Stomach smooth muscle (tissue), 2 donors: ENCODE measurements at regions not wholly inside any gene's neighbourhood (a gene's known extent, or its start where the extent isn't known, plus 50 kb on each side); places are given as distances from the start of the nearest gene placed in this dataset.

Experiments
- H3K27ac ChIP-seq: one replicate; pipeline ENCODE4 v1.7.0; 2013; ENCODE audit warnings: mild to moderate bottlenecking, low read length, inconsistent platforms
- H3K27me3 ChIP-seq, 2 donors: one replicate each; pipeline ENCODE4 v1.7.0; 2013; ENCODE audit warnings: low read length in 2 of 2; ENCODE audit not compliant: insufficient read depth in 2 of 2, control insufficient read depth in 1 of 2
- H3K36me3 ChIP-seq, 2 donors: one replicate each; pipeline ENCODE4 v1.7.0; 2013; ENCODE audit warnings: low read length in 2 of 2; ENCODE audit not compliant: control insufficient read depth in 2 of 2, insufficient read depth in 2 of 2
- H3K4me1 ChIP-seq: one replicate; pipeline ENCODE4 v1.7.0; 2013; ENCODE audit warnings: low read length; ENCODE audit not compliant: control insufficient read depth, insufficient read depth
- H3K4me3 ChIP-seq, 2 donors: one replicate each; pipeline ENCODE4 v1.7.0; 2013; ENCODE audit warnings: low read length in 2 of 2
- H3K9ac ChIP-seq, 2 donors: one replicate each; pipeline ENCODE4 v1.7.0; 2013; ENCODE audit warnings: low read length in 2 of 2, mild to moderate bottlenecking in 1 of 2
- H3K9me3 ChIP-seq, 2 donors: one replicate each; pipeline ENCODE4 v1.7.0; 2013; ENCODE audit warnings: low read length in 2 of 2; ENCODE audit not compliant: control insufficient read depth in 2 of 2
- donor health status: healthy.
- donor health status: Pancreatic carcinoma.

- no peak overlapping the region for H3K4me3 ChIP-seq
- no peak overlapping the region for H3K9ac ChIP-seq
- H3K4me1 ChIP-seq: no peaks in the 10 kb centered on the region
- no peaks in the 10 kb centered on the region for H3K36me3 ChIP-seq
- no peak overlapping the region for H3K27ac ChIP-seq
- no peaks in the 10 kb centered on the region for H3K27me3 ChIP-seq
- H3K9me3 ChIP-seq: no peaks in the 10 kb centered on the region
Observed at GRCh38 chr6:145070791-145071190, 664.5 kb downstream of the EPM2A start.

GRCh38 chr6:145071836-145072235, 663.5 kb downstream of the EPM2A start:
- Histone ChIP-seq H3K4me3 (no peak overlapping the region), H3K36me3 (no peaks in the 10 kb centered on the region), H3K9ac (no peak overlapping the region), H3K27me3 (no peaks in the 10 kb centered on the region), H3K4me1 (no peaks in the 10 kb centered on the region), H3K9me3 (peaks cover 0 to 3% of the 10 kb centered on the region in 2 donors), H3K27ac (no peak overlapping the region)

GRCh38 chr6:145073811-145074210, 661.5 kb downstream of the EPM2A start:
- Histone ChIP-seq H3K27ac (no peak overlapping the region), H3K9me3 (peaks cover 0 to 3% of the 10 kb centered on the region in 2 donors), H3K9ac (no peak overlapping the region), H3K4me3 (no peak overlapping the region), H3K36me3 (no peaks in the 10 kb centered on the region), H3K4me1 (no peaks in the 10 kb centered on the region), H3K27me3 (no peaks in the 10 kb centered on the region)

- Histone ChIP-seq H3K4me1 (no peaks in the 10 kb centered on the region), H3K27ac (no peak overlapping the region), H3K4me3 (no peak overlapping the region), H3K36me3 (no peaks in the 10 kb centered on the region), H3K27me3 (no peaks in the 10 kb centered on the region), H3K9ac (no peak overlapping the region), H3K9me3 (peaks cover 0 to 3% of the 10 kb centered on the region in 2 donors)
Observed at GRCh38 chr6:145074805-145075204, 660.5 kb downstream of the EPM2A start.

- no peaks in the 10 kb centered on the region for H3K4me1 ChIP-seq
- H3K9ac ChIP-seq: no peak overlapping the region
- H3K4me3 ChIP-seq: no peak overlapping the region
- no peaks in the 10 kb centered on the region for H3K27me3 ChIP-seq
- H3K9me3 ChIP-seq: peaks cover 0 to 3% of the 10 kb centered on the region in 2 donors
- H3K36me3 ChIP-seq: no peaks in the 10 kb centered on the region
- H3K27ac ChIP-seq: no peak overlapping the region
Observed at GRCh38 chr6:145075425-145075824, 659.9 kb downstream of the EPM2A start.

- no peaks in the 10 kb centered on the region for H3K27me3 ChIP-seq
- H3K4me3 ChIP-seq: no peak overlapping the region
- no peaks in the 10 kb centered on the region for H3K4me1 ChIP-seq
- peaks cover 0 to 3% of the 10 kb centered on the region in 2 donors for H3K9me3 ChIP-seq
- H3K27ac ChIP-seq: no peak overlapping the region
- no peak overlapping the region for H3K9ac ChIP-seq
- no peaks in the 10 kb centered on the region for H3K36me3 ChIP-seq
Observed at GRCh38 chr6:145076115-145076841, 659.0 kb downstream of the EPM2A start.

- Histone ChIP-seq H3K36me3 (no peaks in the 10 kb centered on the region), H3K4me3 (no peak overlapping the region), H3K9ac (no peak overlapping the region), H3K27me3 (no peaks in the 10 kb centered on the region), H3K4me1 (no peaks in the 10 kb centered on the region), H3K27ac (no peak overlapping the region), H3K9me3 (peaks cover 0 to 3% of the 10 kb centered on the region in 2 donors)
Observed at GRCh38 chr6:145077382-145077781, 657.9 kb downstream of the EPM2A start.

GRCh38 chr6:145080651-145081050, 654.7 kb downstream of the EPM2A start:
- Histone ChIP-seq H3K4me1 (no peaks in the 10 kb centered on the region), H3K4me3 (no peak overlapping the region), H3K9me3 (peaks cover 0 to 3% of the 10 kb centered on the region in 2 donors), H3K36me3 (no peaks in the 10 kb centered on the region), H3K9ac (no peak overlapping the region), H3K27me3 (no peaks in the 10 kb centered on the region), H3K27ac (no peak overlapping the region)

- Histone ChIP-seq H3K4me3 (no peak overlapping the region), H3K27ac (no peak overlapping the region), H3K4me1 (no peaks in the 10 kb centered on the region), H3K36me3 (no peaks in the 10 kb centered on the region), H3K27me3 (no peaks in the 10 kb centered on the region), H3K9me3 (no peaks in the 10 kb centered on the region), H3K9ac (no peak overlapping the region)
Observed at GRCh38 chr6:145081677-145082076, 653.6 kb downstream of the EPM2A start.

- H3K9me3 ChIP-seq: no peaks in the 10 kb centered on the region
- no peaks in the 10 kb centered on the region for H3K4me1 ChIP-seq
- H3K27ac ChIP-seq: no peak overlapping the region
- H3K27me3 ChIP-seq: no peaks in the 10 kb centered on the region
- H3K36me3 ChIP-seq: no peaks in the 10 kb centered on the region
- no peak overlapping the region for H3K9ac ChIP-seq
- H3K4me3 ChIP-seq: no peak overlapping the region
Observed at GRCh38 chr6:145082359-145082758, 653.0 kb downstream of the EPM2A start.

- Histone ChIP-seq H3K4me1 (no peaks in the 10 kb centered on the region), H3K9ac (no peak overlapping the region), H3K27ac (no peak overlapping the region)
Observed at GRCh38 chr6:145086197-145086596, 649.1 kb downstream of the EPM2A start.

More at GRCh38 chr6:145086197-145086596, 649.1 kb downstream of the EPM2A start:
- Histone ChIP-seq H3K4me3 (no peak overlapping the region), H3K36me3 (no peaks in the 10 kb centered on the region), H3K27me3 (no peaks in the 10 kb centered on the region), H3K9me3 (no peaks in the 10 kb centered on the region)
